Renal cortical epithelial cell (primary cell): ENCODE measurements at regions not wholly inside any gene's neighbourhood (a gene's known extent, or its start where the extent isn't known, plus 50 kb on each side); places are given as distances from the start of the nearest gene placed in this dataset.

Experiments used
- DNase-seq: peaks from one replicate; pipeline ENCODE4 v3.0.0-alpha.2; 2011; ENCODE audit warnings: low read depth

- DNase-seq, result peak; percentile 76
Observed at GRCh38 chr10:3992382-3993178, 207.6 kb upstream of the KLF6 start.

GRCh38 chr10:3990307-3990706, 205.3 kb upstream of the KLF6 start:
- no peak for DNase-seq

- peak; percentile 48 for DNase-seq
Observed at GRCh38 chr10:3987143-3987974, 202.3 kb upstream of the KLF6 start.

GRCh38 chr10:3986493-3987142, 201.6 kb upstream of the KLF6 start:
- DNase-seq, result no peak

GRCh38 chr10:3982746-3983442, 197.9 kb upstream of the KLF6 start:
- DNase-seq, result no peak

- DNase-seq, result no peak
Observed at GRCh38 chr10:3981300-3981699, 196.3 kb upstream of the KLF6 start.

- DNase-seq, result no peak
Observed at GRCh38 chr10:3980660-3981059, 195.7 kb upstream of the KLF6 start.

- no peak for DNase-seq
Observed at GRCh38 chr10:3980144-3980543, 195.1 kb upstream of the KLF6 start.

GRCh38 chr10:3978761-3979160, 193.8 kb upstream of the KLF6 start:
- DNase-seq, result peak; percentile 18

- peak; percentile 84 for DNase-seq
Observed at GRCh38 chr10:3978174-3978573, 193.2 kb upstream of the KLF6 start.

- DNase-seq, result peak; percentile 13
Observed at GRCh38 chr10:3977761-3978160, 192.8 kb upstream of the KLF6 start.

GRCh38 chr10:3976718-3977117, 191.7 kb upstream of the KLF6 start:
- DNase-seq, result no peak

GRCh38 chr10:3976171-3976570, 191.2 kb upstream of the KLF6 start:
- DNase-seq, result no peak

GRCh38 chr10:3975016-3975415, 190.0 kb upstream of the KLF6 start:
- no peak for DNase-seq

GRCh38 chr10:3972460-3973301, 187.7 kb upstream of the KLF6 start:
- DNase-seq, result no peak

- DNase-seq, result no peak
Observed at GRCh38 chr10:3971713-3972112, 186.7 kb upstream of the KLF6 start.

- peak; percentile 16 for DNase-seq
Observed at GRCh38 chr10:3969876-3970666, 185.1 kb upstream of the KLF6 start.

- no peak for DNase-seq
Observed at GRCh38 chr10:3968727-3969126, 183.7 kb upstream of the KLF6 start.

- DNase-seq, result no peak
Observed at GRCh38 chr10:3964516-3964915, 179.5 kb upstream of the KLF6 start.

- peak; percentile 86 for DNase-seq
Observed at GRCh38 chr10:3963191-3963673, 178.2 kb upstream of the KLF6 start.
